ENCODE measurements at regions not wholly inside any gene's neighbourhood (a gene's known extent, or its start where the extent isn't known, plus 50 kb on each side); places are given as distances from the start of the nearest gene placed in this dataset.
"Not testable (repeated sequence)": the region's sequence is repeated elsewhere in the genome, so short reads cannot be mapped to it uniquely, and the experiment has no call there.

GRCh38 chrX:151113200-151113599 lies 63.2 kb upstream of the GPR50 start:
- TF ChIP-seq CTCF (conservative IDR thresholded peaks at IDR 0.05); ZFX (IDR thresholded peaks at IDR 0.05): not testable (repeated sequence)

Measured in C4-2B (cell line).